HCT116 (cell line): ENCODE measurements at regions not wholly inside any gene's neighbourhood (a gene's known extent, or its start where the extent isn't known, plus 50 kb on each side); places are given as distances from the start of the nearest gene placed in this dataset.

Experiments
- ATF3 ChIP-seq: IDR thresholded peaks from 2 replicates; pipeline ENCODE4 v1.6.1; 2012
- CEBPB ChIP-seq: IDR thresholded peaks from 2 replicates; pipeline ENCODE4 v1.6.1; 2012; ENCODE audit warnings: low read depth
- CTCF ChIP-seq, 3 experiments: fragments of 200-600 bp in 1 of 3; sonication (generic) in 1 of 3; IDR thresholded peaks in 2 of 3; conservative IDR thresholded peaks in 1 of 3; 2 replicates each; pipeline ENCODE4 v1.5.1; 2012 to 2017; ENCODE audit warnings: low read depth in 2 of 3, low read length in 2 of 3, antibody characterized with exemption in 1 of 3, borderline replicate concordance in 1 of 3, control low read depth in 1 of 3, mild to moderate bottlenecking in 1 of 3, mixed read lengths in 1 of 3, mixed run types in 1 of 3, moderate library complexity in 1 of 3; ENCODE audit not compliant: insufficient read depth in 1 of 3
- EGR1 ChIP-seq: IDR thresholded peaks from 2 replicates; pipeline ENCODE4 v1.6.1; 2012; ENCODE audit warnings: low read depth
- ELF1 ChIP-seq: IDR thresholded peaks from 2 replicates; pipeline ENCODE4 v1.6.1; 2012; ENCODE audit warnings: low read depth, borderline replicate concordance
- EZH2phosphoT487 ChIP-seq: fragments of 200-600 bp; IDR thresholded peaks from 2 replicates; pipeline ENCODE4 v1.6.1; 2018; ENCODE audit warnings: antibody characterized with exemption, borderline replicate concordance
- MAX ChIP-seq: IDR thresholded peaks from 2 replicates; pipeline ENCODE4 v1.6.1; 2012
- POLR2A ChIP-seq: IDR thresholded peaks from 2 replicates; pipeline ENCODE4 v1.7.0; 2011; ENCODE audit warnings: borderline replicate concordance; ENCODE audit not compliant: insufficient read depth, insufficient read length; ENCODE audit errors: extremely low read depth
- RAD21 ChIP-seq: IDR thresholded peaks from 2 replicates; pipeline ENCODE4 v1.6.1; 2012; ENCODE audit warnings: low read depth, mild to moderate bottlenecking
- REST ChIP-seq: IDR thresholded peaks from 2 replicates; pipeline ENCODE4 v1.6.1; 2012; ENCODE audit warnings: low read depth

GRCh38 chr9:93869088-93869487 is 86.1 kb downstream of the BARX1 start:
- TF ChIP-seq ELF1, result no peak
- no peak for TF ChIP-seq EGR1
- no peak for TF ChIP-seq MAX
- no peak for TF ChIP-seq EZH2phosphoT487
- no peak for TF ChIP-seq REST
- no peak for TF ChIP-seq CTCF (IDR thresholded peaks at IDR 0.05 in 2 of 3, conservative IDR thresholded peaks at IDR 0.05 in 1 of 3; ENCODE audit: borderline replicate concordance in 1 of 3, insufficient read depth in 1 of 3, low read depth in 2 of 3, low read length in 2 of 3)
- TF ChIP-seq POLR2A, result no peak
- TF ChIP-seq RAD21, result no peak
- no peak for TF ChIP-seq ATF3
- no peak for TF ChIP-seq CEBPB
